Kasumi-1 (cell line): ENCODE measurements at regions not wholly inside any gene's neighbourhood (a gene's known extent, or its start where the extent isn't known, plus 50 kb on each side); places are given as distances from the start of the nearest gene placed in this dataset.

ENCODE experiments used
- DNase-seq, 2 experiments: peaks; one replicate each; lab custom pipeline; 2025; lab: John Stamatoyannopoulos, UW

GRCh38 chr4:185862340-185862739, 50.3 kb upstream of the SORBS2 start:
- no peak for DNase-seq

DNA sequence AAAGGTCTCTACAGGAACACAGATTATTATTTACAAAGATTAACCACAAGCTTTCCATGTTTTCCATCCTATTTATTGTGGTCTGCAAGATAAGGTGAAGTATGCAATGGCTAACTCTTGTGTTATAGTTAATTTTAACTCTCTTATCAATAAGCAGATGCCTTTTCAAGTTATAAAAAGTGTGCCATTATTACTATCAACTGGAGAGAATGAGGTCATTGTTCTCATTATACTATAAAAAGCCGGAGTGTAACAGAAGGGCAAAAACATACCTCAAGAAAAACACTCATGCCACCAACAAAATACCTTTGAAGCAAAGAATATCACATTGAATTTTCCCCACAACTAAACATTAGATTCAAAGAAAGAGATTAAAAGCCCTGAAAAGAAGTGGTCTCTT, 52.0 kb upstream of the SORBS2 start:
- DNase-seq: no peak

GRCh38 chr4:185865901-185866328, 53.9 kb upstream of the SORBS2 start:
- DNase-seq: no peak

GRCh38 chr4:185867770-185868169, 55.8 kb upstream of the SORBS2 start:
- DNase-seq: no peak

- no peak for DNase-seq
These were observed 57.0 kb upstream of the SORBS2 start for GRCh38 chr4:185868983-185869382.

- no peak for DNase-seq
These were observed 57.4 kb upstream of the SORBS2 start for GRCh38 chr4:185869427-185869826.

- no peak for DNase-seq
These were observed 58.4 kb upstream of the SORBS2 start for GRCh38 chr4:185870366-185870765.

DNA sequence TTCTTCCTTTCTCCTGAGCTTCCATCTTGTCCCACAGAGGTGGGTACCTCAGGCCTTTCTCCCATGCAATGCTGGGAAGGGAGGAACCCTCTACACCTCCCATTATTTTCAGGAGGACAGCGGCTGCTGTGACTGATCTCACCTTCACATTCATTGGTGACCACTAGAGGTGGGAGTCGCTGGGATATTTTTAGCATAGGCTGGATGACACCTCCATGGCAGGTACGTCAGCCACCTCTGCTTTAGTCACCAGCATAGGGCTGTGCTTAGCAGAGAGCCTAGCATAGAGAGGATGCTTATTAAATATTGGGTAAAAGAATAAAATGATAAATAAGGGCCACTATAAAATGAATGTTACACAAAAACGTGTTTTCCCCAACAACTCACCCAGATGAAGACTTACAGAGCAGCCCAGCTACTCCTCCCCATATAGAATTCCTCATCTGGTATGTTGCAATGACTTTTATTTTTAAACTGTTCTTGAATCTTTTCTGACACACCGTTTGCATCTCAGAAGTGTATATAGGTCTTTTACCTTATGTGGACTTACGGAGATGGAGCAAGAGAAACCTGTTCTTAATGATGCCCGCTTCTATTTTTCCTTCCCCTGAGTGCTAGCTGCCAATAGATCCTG, 60.9 kb upstream of the SORBS2 start:
- DNase-seq: no peak

DNA sequence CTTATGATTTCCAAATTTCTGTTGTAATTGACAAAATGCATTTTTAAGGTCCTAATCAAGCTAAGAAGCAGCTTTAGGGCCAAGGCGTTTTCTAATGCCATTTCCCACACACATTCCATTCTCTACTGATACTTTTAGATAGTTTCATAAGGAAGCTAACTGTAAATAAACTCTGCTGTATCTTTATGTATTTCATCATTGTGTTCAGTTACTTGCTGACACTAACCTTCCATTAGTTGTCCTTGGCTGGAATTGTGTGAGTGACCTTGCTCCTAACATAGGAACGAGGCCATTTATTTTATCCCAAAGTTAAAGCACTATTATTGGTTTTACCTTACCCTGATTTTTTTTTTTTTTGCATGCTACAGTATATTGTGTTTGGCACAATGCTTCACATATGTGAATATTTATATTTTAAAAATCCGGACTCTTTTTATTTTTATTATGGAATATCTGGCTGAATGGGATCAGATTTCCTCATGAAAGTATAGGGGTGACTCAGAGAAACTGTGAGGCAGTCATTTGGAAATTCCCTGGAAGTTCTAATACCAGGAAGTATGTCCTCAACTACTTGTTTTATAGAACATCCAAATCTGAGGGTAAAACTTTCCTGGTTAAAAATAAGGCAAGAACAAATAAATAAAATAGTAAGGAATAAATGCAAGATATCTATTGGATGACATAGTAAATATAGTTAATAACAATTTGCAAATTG, 62.7 kb upstream of the SORBS2 start:
- no peak for DNase-seq

DNA sequence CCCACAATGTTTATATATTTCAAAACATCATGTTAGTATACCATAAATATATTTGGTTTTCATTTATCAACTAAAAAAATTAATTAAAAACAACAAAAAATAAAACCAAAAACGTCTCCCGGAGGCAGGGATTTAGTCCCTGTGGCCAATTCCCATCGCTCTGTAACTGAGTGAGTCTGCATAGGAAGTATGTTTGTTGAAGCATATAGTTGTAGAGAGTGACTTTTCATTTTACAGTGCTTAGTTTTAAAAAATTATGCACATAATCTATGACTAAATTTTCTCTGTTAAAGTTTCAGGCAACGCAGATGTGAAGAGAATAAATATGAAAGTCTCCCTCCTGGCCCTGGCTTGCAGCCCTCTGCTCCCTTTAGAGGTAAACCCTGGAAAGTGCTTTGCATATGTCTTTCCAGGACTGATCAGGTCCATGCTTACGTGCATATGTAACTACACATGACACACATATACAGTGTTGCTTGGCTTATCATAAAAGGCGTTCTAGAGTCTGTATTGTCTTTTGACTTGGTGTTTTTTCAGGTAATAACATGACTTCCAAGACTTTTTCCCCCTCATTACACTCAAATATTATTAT, 63.4 kb upstream of the SORBS2 start:
- no peak for DNase-seq

GRCh38 chr4:185878633-185879032, 66.6 kb upstream of the SORBS2 start:
- no peak for DNase-seq

- DNase-seq: no peak
These were observed 67.8 kb upstream of the SORBS2 start for GRCh38 chr4:185879666-185880312.

DNA sequence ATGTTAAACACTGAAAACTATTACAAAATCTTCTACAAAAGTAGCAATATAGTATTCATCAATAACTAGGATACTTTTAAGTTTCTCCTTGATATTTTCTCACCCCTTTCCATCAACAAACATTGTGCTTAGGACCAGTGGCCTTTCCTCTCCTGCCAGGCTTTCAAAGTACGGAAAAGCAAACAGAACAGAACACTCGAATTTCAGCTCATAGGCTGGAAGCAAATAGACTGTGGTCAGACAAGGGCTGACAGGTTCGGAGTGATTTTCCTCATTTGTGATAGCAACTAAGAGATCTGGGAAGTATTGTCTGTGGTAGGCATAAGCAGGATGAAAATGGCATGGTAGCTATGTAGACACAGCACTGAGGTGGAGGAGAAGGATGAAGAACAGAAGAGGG, 68.6 kb upstream of the SORBS2 start:
- DNase-seq: no peak

GRCh38 chr4:185881430-185881829, 69.4 kb upstream of the SORBS2 start:
- no peak for DNase-seq

GRCh38 chr4:185883591-185883990, 71.6 kb upstream of the SORBS2 start:
- DNase-seq: no peak

DNA sequence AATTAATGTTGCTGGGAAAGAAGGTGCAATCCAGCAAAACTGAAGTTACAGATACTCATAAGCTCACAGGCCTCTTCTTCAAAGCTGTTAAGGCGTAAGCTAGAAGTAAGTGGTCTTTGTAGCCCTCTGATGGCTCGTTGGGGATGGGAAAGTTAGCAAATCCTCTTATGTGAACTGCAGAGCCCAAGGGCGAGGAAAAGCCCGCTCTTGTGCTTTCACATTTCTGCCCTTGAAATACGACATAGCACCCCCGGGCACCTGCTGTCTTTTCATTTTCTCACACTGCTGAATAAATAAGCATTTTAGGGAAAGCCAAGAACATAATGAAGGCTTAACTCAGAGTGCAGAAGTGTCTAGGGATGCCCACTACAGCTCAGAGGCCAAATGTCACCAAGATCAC, 73.1 kb upstream of the SORBS2 start:
- no peak for DNase-seq

- no peak for DNase-seq
These were observed 73.6 kb upstream of the SORBS2 start for GRCh38 chr4:185885604-185886003.

DNA sequence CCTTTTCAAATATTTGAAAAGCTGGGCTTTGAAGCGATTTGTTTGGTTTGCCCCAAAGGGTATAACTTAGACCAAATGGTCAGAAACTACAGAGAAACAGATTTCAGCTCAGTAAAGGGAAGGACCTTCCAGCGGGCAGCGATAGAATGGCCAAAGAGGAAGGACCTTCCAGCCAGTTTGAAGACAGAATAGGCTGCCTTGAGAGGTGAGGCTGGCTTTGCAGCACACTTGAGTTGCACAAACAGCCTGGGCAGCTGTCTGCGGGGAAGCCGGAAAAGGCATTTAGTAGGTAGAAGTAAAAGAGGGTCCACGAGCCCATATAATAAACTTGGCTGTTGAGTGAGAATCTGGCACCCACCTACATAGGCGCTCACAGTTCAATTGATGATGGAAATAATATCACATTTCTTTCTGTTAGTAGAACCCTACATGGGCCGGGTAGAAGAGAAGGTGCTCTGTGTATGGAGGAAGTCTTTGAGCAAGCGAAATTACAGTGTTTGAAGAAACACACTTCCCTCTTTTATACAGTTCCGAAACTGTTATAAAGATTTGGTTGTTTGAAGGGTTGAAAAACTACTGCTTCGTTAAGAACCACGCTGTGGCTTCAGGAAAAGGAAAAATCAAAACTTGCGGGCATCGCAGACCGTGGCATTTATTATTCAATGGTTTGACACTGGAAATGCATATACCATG, 75.0 kb upstream of the SORBS2 start:
- peak; percentile 34 to 53 for DNase-seq

- no peak for DNase-seq
These were observed 76.7 kb upstream of the SORBS2 start for GRCh38 chr4:185888676-185889075.

DNA sequence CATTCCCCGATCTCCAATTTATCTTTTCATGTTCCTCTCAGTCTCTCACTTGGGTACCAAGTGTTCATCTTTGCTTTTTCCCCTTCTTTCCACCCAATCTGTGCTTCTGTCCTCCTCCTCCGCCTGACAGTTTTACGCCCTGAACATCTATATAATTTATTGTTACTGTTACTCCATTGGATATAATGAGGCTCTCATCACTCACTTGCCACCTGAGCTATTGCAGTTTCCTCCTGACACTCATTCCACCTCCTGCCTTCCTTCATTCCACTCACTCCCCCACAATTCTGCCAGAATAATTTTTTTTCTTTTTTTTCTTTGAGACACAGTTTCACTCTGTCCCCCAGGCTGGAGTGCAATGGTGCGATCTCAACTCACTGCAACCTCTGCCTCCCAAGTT, 77.6 kb upstream of the SORBS2 start:
- DNase-seq: no peak

- no peak for DNase-seq
These were observed 78.2 kb upstream of the SORBS2 start for GRCh38 chr4:185890196-185890595.

GRCh38 chr4:185892165-185892564, 80.2 kb upstream of the SORBS2 start:
- DNase-seq: no peak
